Right lobe of liver (tissue), 6 donors: ENCODE measurements at regions not wholly inside any gene's neighbourhood (a gene's known extent, or its start where the extent isn't known, plus 50 kb on each side); places are given as distances from the start of the nearest gene placed in this dataset.
A peak's percentile ranks its signal among the peaks of the same experiment; 100 is the strongest.

Experiments
- ATAC-seq, 4 donors: fragments of 200-7000 bp; cut with Tn5 transposase; one replicate each; pipeline ENCODE4 v1.9.1; 2020; ENCODE audit warnings: mild to moderate bottlenecking in 4 of 4, moderate library complexity in 4 of 4
- DNase-seq, 3 donors: peaks; one replicate each; pipeline ENCODE4 v3.0.0-alpha.2; 2020
- H3K27ac ChIP-seq, 3 donors: fragments of 200-600 bp; one replicate each; pipeline ENCODE4 v1.8.0; 2022
- H3K27me3 ChIP-seq, 2 donors: fragments of 200-600 bp; one replicate each; pipeline ENCODE4 v1.8.0; 2022
- H3K36me3 ChIP-seq, 4 donors: fragments of 200-600 bp; sonication (generic) in 1 of 4; one replicate each; pipeline versions ENCODE4 v1.5.1 to v1.8.0; 2017 to 2022; ENCODE audit warnings: control low read depth in 1 of 4
- H3K4me1 ChIP-seq, 4 donors: fragments of 200-600 bp; sonication (generic) in 1 of 4; one replicate each; pipeline versions ENCODE4 v1.5.1 to v1.8.0; 2017 to 2022; ENCODE audit warnings: control low read depth in 1 of 4
- H3K4me3 ChIP-seq, 3 donors: fragments of 200-600 bp; one replicate each; pipeline ENCODE4 v1.8.0; 2022
- H3K9me3 ChIP-seq, 4 donors: fragments of 200-600 bp; sonication (generic) in 1 of 4; one replicate each; pipeline versions ENCODE4 v1.5.1 to v1.8.0; 2017 to 2022; ENCODE audit warnings: control low read depth in 1 of 4
- CTCF ChIP-seq, 4 donors: fragments of 200-600 bp in 3 of 4; fragments of 450-650 bp in 1 of 4; IDR thresholded peaks; one replicate each; pipeline versions ENCODE4 v1.5.1 to v1.8.0; 2016 to 2022; ENCODE audit warnings: antibody characterized with exemption in 4 of 4, mild to moderate bottlenecking in 2 of 4
- POLR2A ChIP-seq: fragments of 450-650 bp; IDR thresholded peaks from one replicate; pipeline ENCODE4 v1.6.1; 2017; ENCODE audit warnings: antibody characterized with exemption, mild to moderate bottlenecking
- WGBS: methylation state at CpG from one replicate; pipeline ENCODE4 v1.1.6; 2018; ENCODE audit warnings: low coverage, low lambda C conversion rate; ENCODE audit not compliant: insufficient coverage; ENCODE audit errors: missing lambda C conversion rate; 5-methylcytosine and 5-hydroxymethylcytosine counted together
- intact Hi-C, 2 donors: fragments of 100-400 bp; cut with DNase I; formaldehyde crosslinking; loops; one replicate each; pipeline versions ENCODE4 v1.11.2 to v1.14.1; 2022
- donor health status: DM: no; HTN: yes; CAD: no.
- donor health status: DM: no; HTN: no; CAD: no.
- donor health status: DM: no; HTN: no; CAD: no.
- donor health status: DM: no; HTN: yes; CAD: no.
- donor health status: DM: no; HTN: yes; CAD: no.

DNA sequence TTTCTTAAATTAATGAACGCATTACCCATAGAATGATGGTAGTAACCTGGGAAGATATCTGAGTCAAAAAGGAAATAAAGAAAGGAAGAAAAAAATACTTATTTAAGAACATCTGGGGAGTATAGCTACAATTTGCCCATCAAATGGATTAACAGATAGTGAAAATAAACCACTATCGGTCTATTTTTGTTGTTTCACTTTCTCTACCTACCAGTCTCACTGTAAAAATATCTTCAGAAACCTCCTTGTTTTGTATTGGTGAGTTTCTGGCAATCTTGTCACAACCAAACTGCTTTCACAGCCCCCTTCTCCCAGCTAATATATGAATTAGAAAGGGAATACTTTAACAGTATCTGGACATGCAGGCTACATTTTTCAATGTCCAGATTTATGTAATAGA is 783.5 kb downstream of the STPG2 start:
- Histone ChIP-seq H3K36me3 (no peaks in the 10 kb centered on the region), H3K9me3 (peaks cover 0 to 5% (median 0%) of the 10 kb centered on the region in 4 donors), H3K4me3 (no peak overlapping the region), H3K27me3 (no peaks in the 10 kb centered on the region), H3K4me1 (no peaks in the 10 kb centered on the region), H3K27ac (no peak overlapping the region)
- 73% methylated on average over 2 of the region's 2 CpGs for WGBS
- TF ChIP-seq CTCF (IDR thresholded peaks at IDR 0.05), result no peak
- no peak for TF ChIP-seq POLR2A
- DNase-seq, result no peak
- intact Hi-C loops, result no loop called here
- ATAC-seq, result no peak

DNA sequence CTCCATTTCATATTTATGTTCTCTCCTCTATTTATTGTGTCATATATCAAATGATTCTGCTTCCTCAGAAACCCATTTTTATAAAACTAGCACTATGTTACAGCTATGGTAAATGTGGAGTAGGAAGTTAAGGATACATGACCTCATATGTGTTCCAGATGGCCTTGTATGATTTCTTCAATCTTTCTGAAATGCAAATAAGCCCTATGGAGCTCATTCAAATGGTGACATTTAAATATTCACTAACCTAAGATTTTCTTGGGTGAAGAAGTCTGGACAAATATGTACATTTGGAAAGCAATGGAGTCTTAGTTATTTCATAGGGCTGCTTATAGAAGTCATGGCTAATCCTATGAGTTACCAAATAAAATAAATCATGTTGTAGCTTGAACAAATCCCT is 782.5 kb downstream of the STPG2 start:
- Histone ChIP-seq H3K4me1 (no peaks in the 10 kb centered on the region), H3K27me3 (no peaks in the 10 kb centered on the region), H3K36me3 (no peaks in the 10 kb centered on the region), H3K4me3 (no peak overlapping the region), H3K9me3 (peaks cover 0 to 5% (median 0%) of the 10 kb centered on the region in 4 donors), H3K27ac (no peak overlapping the region)
- no peak for ATAC-seq
- intact Hi-C loops, result no loop called here
- no peak for TF ChIP-seq POLR2A
- no peak for TF ChIP-seq CTCF (IDR thresholded peaks at IDR 0.05)
- no peak for DNase-seq

DNA sequence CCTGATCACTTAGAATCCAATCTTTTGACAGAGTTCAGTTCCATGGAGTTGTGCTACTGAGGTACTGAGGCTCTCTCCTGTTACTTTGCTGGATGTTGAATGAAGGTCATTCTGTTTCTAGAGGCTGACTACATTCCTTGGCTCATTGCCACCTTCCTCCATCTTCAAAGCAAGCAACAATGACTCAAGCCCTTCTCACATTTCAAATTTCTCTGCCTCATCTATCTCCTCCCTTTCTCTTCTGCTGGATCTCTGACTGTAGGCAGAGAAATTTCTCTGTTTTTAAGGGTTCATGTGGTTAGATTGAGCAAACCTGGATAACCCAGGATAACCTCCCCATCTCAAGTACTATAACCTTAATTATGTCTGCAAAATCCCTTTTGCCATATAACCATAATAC is 775.4 kb downstream of the STPG2 start:
- TF ChIP-seq CTCF (IDR thresholded peaks at IDR 0.05) (no peak), POLR2A (no peak)
- Histone ChIP-seq H3K27ac (no peak overlapping the region), H3K27me3 (no peaks in the 10 kb centered on the region), H3K4me1 (no peaks in the 10 kb centered on the region), H3K4me3 (no peak overlapping the region), H3K9me3 (peaks cover 0 to 2% (median 0%) of the 10 kb centered on the region in 4 donors), H3K36me3 (no peaks in the 10 kb centered on the region)
- ATAC-seq, result no peak
- no peak for DNase-seq
- intact Hi-C loops, result no loop called here

DNA sequence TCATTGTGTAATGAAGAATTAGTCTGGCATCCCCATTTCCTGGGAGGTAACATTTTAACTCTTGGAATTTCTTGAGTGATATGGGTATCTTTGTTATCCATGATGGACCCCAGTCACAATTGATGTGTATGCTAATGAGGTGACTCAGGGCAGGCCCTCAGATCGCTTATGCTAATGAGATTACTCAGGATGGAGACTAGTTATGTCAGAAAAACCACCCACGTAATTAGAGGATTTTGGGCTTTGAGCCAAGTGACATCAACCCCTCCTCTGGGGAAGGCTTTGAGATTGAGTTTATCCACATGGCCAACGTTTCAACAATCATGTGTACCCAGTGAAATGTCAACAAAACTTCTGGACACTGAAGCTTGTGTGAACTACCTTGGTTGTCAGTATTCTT is 772.7 kb downstream of the STPG2 start:
- Histone ChIP-seq H3K4me3 (no peak overlapping the region), H3K27me3 (no peaks in the 10 kb centered on the region), H3K4me1 (no peaks in the 10 kb centered on the region), H3K36me3 (no peaks in the 10 kb centered on the region), H3K9me3 (no peaks in the 10 kb centered on the region), H3K27ac (no peak overlapping the region)
- no peak for DNase-seq
- TF ChIP-seq CTCF (IDR thresholded peaks at IDR 0.05) (no peak), POLR2A (no peak)
- intact Hi-C loops, result no loop called here
- peak in 1 of 4 donors; percentile 32 for ATAC-seq
- WGBS, result 22% methylated on average over 3 of the region's 3 CpGs

DNA sequence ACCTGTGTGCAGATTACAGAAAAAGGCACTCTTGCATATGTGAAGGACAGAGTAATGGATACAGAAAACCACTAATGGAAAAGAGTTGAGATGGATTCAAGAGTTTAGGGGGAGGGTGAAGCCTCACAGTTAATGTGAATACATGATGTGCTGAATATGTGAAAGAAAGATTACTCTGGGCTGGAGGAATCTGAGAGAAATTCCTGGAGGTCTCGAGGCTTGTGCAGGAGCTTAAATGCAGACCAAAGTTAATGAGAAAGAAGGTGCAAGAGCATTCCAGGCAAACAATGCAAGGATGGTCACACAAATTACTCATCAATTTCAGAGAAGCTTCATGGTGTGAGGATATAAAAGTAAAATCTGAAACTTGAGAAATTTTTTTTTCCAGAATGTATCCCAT is 768.8 kb downstream of the STPG2 start:
- Histone ChIP-seq H3K27ac (no peak overlapping the region), H3K4me3 (no peak overlapping the region), H3K4me1 (no peaks in the 10 kb centered on the region), H3K36me3 (no peaks in the 10 kb centered on the region), H3K27me3 (no peaks in the 10 kb centered on the region), H3K9me3 (no peaks in the 10 kb centered on the region)
- WGBS, result 50% methylated on average over 1 of the region's 1 CpG
- intact Hi-C loops, result no loop called here
- ATAC-seq, result no peak
- TF ChIP-seq POLR2A, result no peak
- TF ChIP-seq CTCF (IDR thresholded peaks at IDR 0.05), result no peak
- DNase-seq, result no peak
